Neural cell (in vitro differentiated cells): ENCODE measurements at regions not wholly inside any gene's neighbourhood (a gene's known extent, or its start where the extent isn't known, plus 50 kb on each side); places are given as distances from the start of the nearest gene placed in this dataset.

Experiments
- CTCF ChIP-seq: fragments of 450-650 bp; IDR thresholded peaks from 2 replicates; pipeline ENCODE4 v1.5.1; 2014; ENCODE audit warnings: antibody characterized with exemption, mild to moderate bottlenecking, moderate library complexity; ENCODE audit not compliant: poor library complexity, severe bottlenecking
- POLR2AphosphoS5 ChIP-seq: IDR thresholded peaks from 2 replicates; pipeline ENCODE4 v1.6.1; 2012

DNA sequence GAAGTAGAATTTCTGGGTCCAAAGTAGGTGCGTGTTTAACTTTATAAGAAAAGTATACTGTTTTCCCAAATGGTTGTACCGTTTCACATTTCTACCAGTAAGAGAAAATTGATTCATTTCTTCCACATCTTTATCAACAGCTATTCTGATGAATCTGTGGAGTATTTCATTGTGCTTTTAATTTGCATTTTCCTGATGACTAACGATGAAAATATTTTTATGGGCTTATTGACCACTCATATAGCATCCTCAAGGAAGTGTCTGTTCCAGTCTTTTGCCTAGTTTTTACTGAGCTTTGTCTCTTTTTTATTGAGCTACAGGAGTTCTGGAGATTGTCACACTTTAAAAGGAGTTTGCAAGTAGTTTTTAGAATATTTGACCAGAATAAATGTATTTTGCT lies 92.6 kb downstream of the ASB9 start:
- no peak for TF ChIP-seq POLR2AphosphoS5
- no peak for TF ChIP-seq CTCF
